SU-DHL-6 (cell line): ENCODE measurements at regions not wholly inside any gene's neighbourhood (a gene's known extent, or its start where the extent isn't known, plus 50 kb on each side); places are given as distances from the start of the nearest gene placed in this dataset.

Source experiments
- EZH2phosphoT487 ChIP-seq: fragments of 200-600 bp; sonication (generic), shearing (Covaris generic); conservative IDR thresholded peaks from 2 replicates; pipeline ENCODE4 v1.6.1; 2018; ENCODE audit warnings: mild to moderate bottlenecking, antibody characterized with exemption, low read length, moderate library complexity, mixed read lengths
- TF ChIP-seq, protein P1 (sequence below): fragments of 200-600 bp; sonication (generic); IDR thresholded peaks from one replicate; pipeline ENCODE4 v1.5.1; 2017; ENCODE audit warnings: antibody characterized with exemption, mild to moderate bottlenecking, low read length, moderate library complexity; ENCODE audit not compliant: insufficient read depth, poor library complexity, severe bottlenecking

DNA sequence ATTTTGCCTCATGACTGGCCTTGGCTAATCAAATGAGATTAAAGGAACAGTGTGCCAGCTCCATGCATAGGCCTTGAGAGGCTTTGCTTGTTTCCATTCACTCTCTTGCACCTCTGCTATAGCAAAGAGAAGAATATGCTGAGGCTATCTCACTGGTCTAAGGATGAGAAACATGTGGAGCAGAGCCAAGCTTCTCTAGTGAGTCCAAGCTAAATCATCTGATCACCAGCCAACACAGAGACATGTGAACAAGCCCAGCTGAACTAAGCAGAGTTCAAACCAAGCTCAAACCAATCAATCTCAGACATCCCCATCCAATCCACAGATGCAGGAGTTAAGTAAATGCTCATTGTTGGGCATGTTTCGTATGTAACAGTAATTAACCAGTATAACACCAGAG is 69.4 kb upstream of the API5 start:
- TF ChIP-seq, protein P1, sequence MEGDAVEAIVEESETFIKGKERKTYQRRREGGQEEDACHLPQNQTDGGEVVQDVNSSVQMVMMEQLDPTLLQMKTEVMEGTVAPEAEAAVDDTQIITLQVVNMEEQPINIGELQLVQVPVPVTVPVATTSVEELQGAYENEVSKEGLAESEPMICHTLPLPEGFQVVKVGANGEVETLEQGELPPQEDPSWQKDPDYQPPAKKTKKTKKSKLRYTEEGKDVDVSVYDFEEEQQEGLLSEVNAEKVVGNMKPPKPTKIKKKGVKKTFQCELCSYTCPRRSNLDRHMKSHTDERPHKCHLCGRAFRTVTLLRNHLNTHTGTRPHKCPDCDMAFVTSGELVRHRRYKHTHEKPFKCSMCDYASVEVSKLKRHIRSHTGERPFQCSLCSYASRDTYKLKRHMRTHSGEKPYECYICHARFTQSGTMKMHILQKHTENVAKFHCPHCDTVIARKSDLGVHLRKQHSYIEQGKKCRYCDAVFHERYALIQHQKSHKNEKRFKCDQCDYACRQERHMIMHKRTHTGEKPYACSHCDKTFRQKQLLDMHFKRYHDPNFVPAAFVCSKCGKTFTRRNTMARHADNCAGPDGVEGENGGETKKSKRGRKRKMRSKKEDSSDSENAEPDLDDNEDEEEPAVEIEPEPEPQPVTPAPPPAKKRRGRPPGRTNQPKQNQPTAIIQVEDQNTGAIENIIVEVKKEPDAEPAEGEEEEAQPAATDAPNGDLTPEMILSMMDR = no peak
- TF ChIP-seq EZH2phosphoT487 = no peak
